Right renal cortex interstitium (tissue), 3 donors: ENCODE measurements at regions not wholly inside any gene's neighbourhood (a gene's known extent, or its start where the extent isn't known, plus 50 kb on each side); places are given as distances from the start of the nearest gene placed in this dataset.
"Not testable (repeated sequence)": the region's sequence is repeated elsewhere in the genome, so short reads cannot be mapped to it uniquely, and the experiment has no call there.

Experiments used
- DNase-seq, 3 donors: peaks; one replicate each; pipeline ENCODE4 v3.0.0-alpha.2; 2013; ENCODE audit warnings: low read depth in 3 of 3, low spot score in 2 of 3

GRCh38 chr12:97005174-97005573, 98.1 kb downstream of the NEDD1 start:
- DNase-seq: no peak

GRCh38 chr12:97005646-97006045, 98.6 kb downstream of the NEDD1 start:
- DNase-seq: no peak

GRCh38 chr12:97006585-97006984, 99.5 kb downstream of the NEDD1 start:
- DNase-seq: no peak

- no peak for DNase-seq
Measured at GRCh38 chr12:97016163-97016562, 109.1 kb downstream of the NEDD1 start.

GRCh38 chr12:97017213-97017612, 110.2 kb downstream of the NEDD1 start:
- DNase-seq: no peak

- no peak for DNase-seq
Measured at GRCh38 chr12:97022536-97023230, 115.6 kb downstream of the NEDD1 start.

GRCh38 chr12:97024393-97024792, 117.3 kb downstream of the NEDD1 start:
- no peak for DNase-seq

GRCh38 chr12:97026901-97027300, 119.8 kb downstream of the NEDD1 start:
- no peak for DNase-seq

- no peak for DNase-seq
Measured at GRCh38 chr12:97027482-97027881, 120.4 kb downstream of the NEDD1 start.

- DNase-seq: no peak
Measured at GRCh38 chr12:97038131-97038530, 131.1 kb downstream of the NEDD1 start.

- DNase-seq: no peak
Measured at GRCh38 chr12:97038834-97039233, 131.8 kb downstream of the NEDD1 start.

GRCh38 chr12:97046901-97047300, 139.8 kb downstream of the NEDD1 start:
- no peak for DNase-seq

GRCh38 chr12:97047361-97047760, 140.3 kb downstream of the NEDD1 start:
- no peak for DNase-seq

GRCh38 chr12:97048421-97049035, 141.5 kb downstream of the NEDD1 start:
- DNase-seq: no peak

GRCh38 chr12:97050509-97050908, 143.5 kb downstream of the NEDD1 start:
- no peak for DNase-seq

GRCh38 chr12:97051341-97051740, 144.3 kb downstream of the NEDD1 start:
- DNase-seq: no peak

GRCh38 chr12:97061171-97061570, 154.1 kb downstream of the NEDD1 start:
- no peak for DNase-seq

- DNase-seq: no peak
Measured at GRCh38 chr12:97063292-97063935, 156.4 kb downstream of the NEDD1 start.

- peak; percentile 29 to 36 (median 32) for DNase-seq
Measured at GRCh38 chr12:97075161-97075933, 168.3 kb downstream of the NEDD1 start.

- peak in 1 of 3 donors; percentile 18 for DNase-seq
Measured at GRCh38 chr12:97075934-97076630, 169.0 kb downstream of the NEDD1 start.

GRCh38 chr12:97076912-97077311, 169.9 kb downstream of the NEDD1 start:
- not testable (repeated sequence) for DNase-seq
